ENCODE measurements at regions not wholly inside any gene's neighbourhood (a gene's known extent, or its start where the extent isn't known, plus 50 kb on each side); places are given as distances from the start of the nearest gene placed in this dataset.

- no peak overlapping the region for H3K27ac ChIP-seq
- no peak for TF ChIP-seq CTCF (conservative IDR thresholded peaks at IDR 0.05)
Observed at GRCh38 chr11:104813532-104813931, 84.7 kb downstream of the CASP12 start.

GRCh38 chr11:104812103-104812788 lies 86.0 kb downstream of the CASP12 start:
- TF ChIP-seq CTCF (conservative IDR thresholded peaks at IDR 0.05) = no peak
- no peak overlapping the region for H3K27ac ChIP-seq

- no peak overlapping the region for H3K27ac ChIP-seq
- TF ChIP-seq CTCF (conservative IDR thresholded peaks at IDR 0.05) = no peak
Observed at GRCh38 chr11:104803776-104804175, 94.5 kb downstream of the CASP12 start.

- no peak for TF ChIP-seq CTCF (conservative IDR thresholded peaks at IDR 0.05)
- no peak overlapping the region for H3K27ac ChIP-seq
Observed at GRCh38 chr11:104799251-104799650, 99.0 kb downstream of the CASP12 start.

- no peak for TF ChIP-seq CTCF (conservative IDR thresholded peaks at IDR 0.05)
- no peak overlapping the region for H3K27ac ChIP-seq
Observed at GRCh38 chr11:104798789-104799188, 99.5 kb downstream of the CASP12 start.

- H3K27ac ChIP-seq = no peak overlapping the region
- TF ChIP-seq CTCF (conservative IDR thresholded peaks at IDR 0.05) = no peak
Observed at GRCh38 chr11:104796301-104796700, 102.0 kb downstream of the CASP12 start.

GRCh38 chr11:104795501-104796213 lies 102.6 kb downstream of the CASP12 start:
- H3K27ac ChIP-seq = no peak overlapping the region
- TF ChIP-seq CTCF (conservative IDR thresholded peaks at IDR 0.05) = no peak

Data from VCaP (cell line).